Breast epithelium (tissue), 4 donors: ENCODE measurements at regions not wholly inside any gene's neighbourhood (a gene's known extent, or its start where the extent isn't known, plus 50 kb on each side); places are given as distances from the start of the nearest gene placed in this dataset.

Source experiments
- DNase-seq, 2 donors: peaks; one replicate each; pipeline ENCODE4 v3.0.0-alpha.2; 2019; ENCODE audit warnings: low spot score in 2 of 2
- H3K27ac ChIP-seq, 2 donors: fragments of 200-600 bp; sonication (generic) in 1 of 2; one replicate each; pipeline ENCODE4 v1.5.1; 2016 to 2019; ENCODE audit warnings: mild to moderate bottlenecking in 1 of 2
- H3K27me3 ChIP-seq, 2 donors: fragments of 200-600 bp; sonication (generic) in 1 of 2; one replicate each; pipeline versions ENCODE4 v1.5.1 to v1.6.0; 2017 to 2019; ENCODE audit warnings: control low read depth in 1 of 2, mild to moderate bottlenecking in 1 of 2
- H3K36me3 ChIP-seq: fragments of 200-600 bp; one replicate; pipeline ENCODE4 v1.5.1; 2019
- H3K4me1 ChIP-seq, 2 donors: fragments of 200-600 bp; sonication (generic); one replicate each; pipeline ENCODE4 v1.5.1; 2016 to 2019; ENCODE audit warnings: control low read depth in 1 of 2
- H3K4me3 ChIP-seq, 3 donors: fragments of 200-600 bp; sonication (generic); 1 replicate in 2 of 3; 2 replicates in 1 of 3; pipeline ENCODE4 v1.5.1; 2016 to 2019; ENCODE audit warnings: mild to moderate bottlenecking in 3 of 3, moderate library complexity in 2 of 3
- H3K9me3 ChIP-seq, 2 donors: fragments of 200-600 bp; sonication (generic) in 1 of 2; one replicate each; pipeline ENCODE4 v1.5.1; 2016 to 2019; ENCODE audit warnings: control low read depth in 1 of 2
- CTCF ChIP-seq, 3 donors: fragments of 450-650 bp; IDR thresholded peaks; one replicate each; pipeline ENCODE4 v1.5.1; 2016 to 2017; ENCODE audit warnings: antibody characterized with exemption in 3 of 3, mild to moderate bottlenecking in 3 of 3, moderate library complexity in 3 of 3
- POLR2A ChIP-seq: fragments of 450-650 bp; IDR thresholded peaks from one replicate; pipeline ENCODE4 v1.6.1; 2016; ENCODE audit warnings: antibody characterized with exemption, mild to moderate bottlenecking, moderate library complexity
- POLR2AphosphoS5 ChIP-seq, 3 donors: sonication (generic); formaldehyde crosslinking; IDR thresholded peaks; one replicate each; pipeline ENCODE4 v1.6.1; 2017; ENCODE audit warnings: antibody characterized with exemption in 3 of 3
- intact Hi-C: fragments of 100-400 bp; cut with DNase I; formaldehyde crosslinking; loops from one replicate; pipeline ENCODE4 v1.15.1; 2023; ENCODE audit warnings: low total_unique reads

DNA sequence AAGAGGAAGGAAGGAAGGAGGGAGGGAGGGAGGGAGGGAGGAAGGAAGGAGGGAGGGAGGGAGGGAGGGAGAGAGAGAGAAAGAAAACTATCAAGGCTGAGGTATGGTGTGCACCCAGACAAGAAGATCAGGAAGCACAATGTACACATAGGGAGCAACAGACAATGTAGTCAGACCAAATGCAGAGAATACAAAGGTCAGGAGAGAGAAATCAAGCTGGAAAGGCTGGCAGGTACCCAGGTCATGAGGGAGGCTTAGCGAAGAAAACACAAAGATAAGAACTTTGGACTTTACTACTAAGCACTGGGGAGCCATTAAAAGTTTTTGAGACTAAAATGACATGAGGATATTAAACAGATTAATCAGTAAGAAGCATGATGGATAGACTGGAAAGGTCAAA is 176.0 kb upstream of the TMCO5A start:
- H3K36me3 ChIP-seq: no peaks in the 10 kb centered on the region
- no peak overlapping the region for H3K4me3 ChIP-seq
- H3K27me3 ChIP-seq: no peaks in the 10 kb centered on the region
- no peak for DNase-seq
- H3K9me3 ChIP-seq: no peaks in the 10 kb centered on the region
- H3K4me1 ChIP-seq: no peaks in the 10 kb centered on the region
- no peak overlapping the region for H3K27ac ChIP-seq
- intact Hi-C loops: no loop called here
- TF ChIP-seq CTCF (IDR thresholded peaks at IDR 0.05): no peak
- TF ChIP-seq POLR2A: no peak
- no peak for TF ChIP-seq POLR2AphosphoS5 (IDR thresholded peaks at IDR 0.05)

GRCh38 chr15:37764733-37765191 is 169.7 kb upstream of the TMCO5A start:
- intact Hi-C loops: no loop called here
- no peak for DNase-seq
- TF ChIP-seq POLR2AphosphoS5 (IDR thresholded peaks at IDR 0.05): no peak
- TF ChIP-seq CTCF (IDR thresholded peaks at IDR 0.05): no peak
- TF ChIP-seq POLR2A: no peak
- Histone ChIP-seq H3K4me1 (no peaks in the 10 kb centered on the region), H3K36me3 (no peaks in the 10 kb centered on the region), H3K27me3 (no peaks in the 10 kb centered on the region), H3K4me3 (no peak overlapping the region), H3K27ac (no peak overlapping the region), H3K9me3 (no peaks in the 10 kb centered on the region)

GRCh38 chr15:37765786-37766185 is 168.7 kb upstream of the TMCO5A start:
- H3K4me3 ChIP-seq: no peak overlapping the region
- no peak overlapping the region for H3K27ac ChIP-seq
- DNase-seq: no peak
- TF ChIP-seq POLR2A (no peak), CTCF (IDR thresholded peaks at IDR 0.05) (no peak), POLR2AphosphoS5 (IDR thresholded peaks at IDR 0.05) (no peak)
- H3K36me3 ChIP-seq: no peaks in the 10 kb centered on the region
- intact Hi-C loops: no loop called here
- no peaks in the 10 kb centered on the region for H3K9me3 ChIP-seq
- H3K27me3 ChIP-seq: no peaks in the 10 kb centered on the region
- no peaks in the 10 kb centered on the region for H3K4me1 ChIP-seq

DNA sequence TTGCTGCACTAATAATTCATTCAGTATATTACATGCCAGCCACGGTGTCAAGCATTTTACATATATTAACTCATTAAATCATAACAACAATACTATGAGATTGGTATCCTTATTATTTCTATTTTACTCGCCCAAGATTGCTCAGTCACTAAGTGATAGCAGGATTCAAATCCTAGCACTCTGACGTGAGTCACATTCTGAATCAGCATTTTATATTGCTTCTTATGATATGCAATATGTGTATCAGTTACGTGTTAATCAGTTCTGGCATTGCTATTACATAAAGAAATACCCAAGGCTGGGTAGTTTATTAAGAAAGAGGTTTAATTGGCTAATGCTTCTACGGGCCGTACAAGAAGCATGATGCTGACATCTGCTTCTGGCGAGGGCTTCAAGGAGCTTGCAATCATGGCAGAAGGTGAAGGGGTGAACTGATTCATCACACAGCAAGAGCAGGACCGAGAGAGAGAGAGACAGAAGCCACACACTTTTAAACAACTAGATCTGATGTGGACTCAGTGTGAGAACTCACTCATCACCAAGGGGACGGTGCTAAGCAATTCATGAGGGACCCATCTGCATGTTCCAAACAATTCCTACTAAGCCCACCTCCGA is 166.5 kb upstream of the TMCO5A start:
- Histone ChIP-seq H3K36me3 (no peaks in the 10 kb centered on the region), H3K27ac (no peak overlapping the region), H3K4me3 (no peak overlapping the region), H3K4me1 (no peaks in the 10 kb centered on the region), H3K27me3 (no peaks in the 10 kb centered on the region), H3K9me3 (no peaks in the 10 kb centered on the region)
- intact Hi-C loops: no loop called here
- no peak for TF ChIP-seq POLR2AphosphoS5 (IDR thresholded peaks at IDR 0.05)
- no peak for TF ChIP-seq CTCF (IDR thresholded peaks at IDR 0.05)
- no peak for TF ChIP-seq POLR2A
- DNase-seq: no peak

GRCh38 chr15:37771465-37771864 is 163.0 kb upstream of the TMCO5A start:
- intact Hi-C loops: no loop called here
- Histone ChIP-seq H3K4me1 (no peaks in the 10 kb centered on the region), H3K27ac (no peak overlapping the region), H3K9me3 (no peaks in the 10 kb centered on the region), H3K36me3 (no peaks in the 10 kb centered on the region), H3K27me3 (no peaks in the 10 kb centered on the region), H3K4me3 (no peak overlapping the region)
- TF ChIP-seq CTCF (IDR thresholded peaks at IDR 0.05) (no peak), POLR2AphosphoS5 (IDR thresholded peaks at IDR 0.05) (no peak), POLR2A (no peak)
- no peak for DNase-seq
